ENCODE measurements at regions not wholly inside any gene's neighbourhood (a gene's known extent, or its start where the extent isn't known, plus 50 kb on each side); places are given as distances from the start of the nearest gene placed in this dataset.

- no peak for TF ChIP-seq MYC (IDR thresholded peaks at IDR 0.05; ENCODE audit: low read depth, low read length)
- H3K27me3 ChIP-seq (ENCODE audit: control insufficient read depth in 2 of 2, insufficient read depth in 2 of 2, low read length in 2 of 2) = no peaks in the 10 kb centered on the region
- peaks cover 2% of the 10 kb centered on the region for H3K4me1 ChIP-seq (ENCODE audit: control insufficient read depth, extremely low read depth, insufficient read depth, low read length)
- CTCF ChIA-PET = no interaction called here
- H3K9me3 ChIP-seq (replicated peaks; ENCODE audit: control insufficient read depth, insufficient read depth, low read length) = no peaks in the 10 kb centered on the region
- intact Hi-C loops (cut with micrococcal nuclease) (no loop called here), dilution Hi-C loops (cut with MboI; ENCODE audit: extremely low pct_ligation_motif_present, low sequenced_read_pairs) (no loop called here)
- DNase-seq (ENCODE audit: low read depth, low spot score) (no peak), FAIRE-seq (no peak)
- BruUV-seq (replicated peaks) = no TSS peak
- no peak overlapping the region for H3K4me3 ChIP-seq (replicated peaks in 1 of 3; ENCODE audit: insufficient read depth in 1 of 3, low read depth in 1 of 3, low read length in 3 of 3)
- no peak overlapping the region for H3K9ac ChIP-seq (replicated peaks; ENCODE audit: extremely low read depth, insufficient read depth, low read length)
- H3K4me2 ChIP-seq (ENCODE audit: insufficient read depth, low read length) = no peak overlapping the region
- no peak overlapping the region for H2AFZ ChIP-seq (ENCODE audit: low read depth, low read length)
- POLR2A ChIA-PET = no interaction called here
- H3K79me2 ChIP-seq (ENCODE audit: control insufficient read depth, insufficient read depth, low read length) = no peaks in the 10 kb centered on the region
- H3K27ac ChIP-seq (ENCODE audit: insufficient read depth, low read depth, low read length) = no peak overlapping the region
- no peaks in the 10 kb centered on the region for H4K20me1 ChIP-seq (replicated peaks; ENCODE audit: control insufficient read depth, extremely low read depth, insufficient read depth, low read length)
- no peaks in the 10 kb centered on the region for H3K36me3 ChIP-seq (ENCODE audit: control insufficient read depth in 2 of 2, extremely low read depth in 1 of 2, insufficient read depth in 2 of 2, low read length in 2 of 2)
- H3K9me1 ChIP-seq (replicated peaks; ENCODE audit: control insufficient read depth, extremely low read depth, insufficient read depth, low read length) = no peaks in the 10 kb centered on the region
Observed at GRCh38 chr11:27558401-27558800, 51.8 kb upstream of the LIN7C start.

- TF ChIP-seq CTCF (IDR thresholded peaks at IDR 0.05; ENCODE audit: extremely low read depth in 1 of 2, insufficient read depth in 1 of 2, low read depth in 1 of 2, low read length in 2 of 2) (no peak), JUN (IDR thresholded peaks at IDR 0.05; ENCODE audit: borderline replicate concordance, insufficient read depth, insufficient read length, low read depth) (no peak), MAX (IDR thresholded peaks at IDR 0.05; ENCODE audit: insufficient read depth, insufficient read length) (no peak), FOS (IDR thresholded peaks at IDR 0.05; ENCODE audit: borderline replicate concordance, insufficient read depth, low read length) (no peak), MYC (IDR thresholded peaks at IDR 0.05; ENCODE audit: low read depth, low read length) (no peak), EZH2 (IDR thresholded peaks at IDR 0.05; ENCODE audit: borderline replicate concordance, low read depth, low read length, severe bottlenecking) (no peak), POLR2A (IDR thresholded peaks at IDR 0.05; ENCODE audit: low read depth, low read length) (no peak), POLR2AphosphoS5 (IDR thresholded peaks at IDR 0.05; ENCODE audit: insufficient read depth, low read depth, low read length) (no peak), GATA2 (IDR thresholded peaks at IDR 0.05; ENCODE audit: insufficient read depth, insufficient read length, low read depth, low read length) (no peak)
- dilution Hi-C loops (cut with MboI; ENCODE audit: extremely low pct_ligation_motif_present, low sequenced_read_pairs) (no loop called here), intact Hi-C loops (cut with micrococcal nuclease) (no loop called here)
- Histone ChIP-seq H3K4me3 (replicated peaks in 1 of 3; ENCODE audit: insufficient read depth in 1 of 3, low read depth in 1 of 3, low read length in 3 of 3) (no peak overlapping the region), H4K20me1 (replicated peaks; ENCODE audit: control insufficient read depth, extremely low read depth, insufficient read depth, low read length) (no peaks in the 10 kb centered on the region), H3K27ac (ENCODE audit: insufficient read depth, low read depth, low read length) (no peak overlapping the region), H3K4me2 (ENCODE audit: insufficient read depth, low read length) (no peak overlapping the region), H3K27me3 (ENCODE audit: control insufficient read depth in 2 of 2, insufficient read depth in 2 of 2, low read length in 2 of 2) (no peaks in the 10 kb centered on the region), H2AFZ (ENCODE audit: low read depth, low read length) (no peak overlapping the region), H3K36me3 (ENCODE audit: control insufficient read depth in 2 of 2, extremely low read depth in 1 of 2, insufficient read depth in 2 of 2, low read length in 2 of 2) (no peaks in the 10 kb centered on the region), H3K9ac (replicated peaks; ENCODE audit: extremely low read depth, insufficient read depth, low read length) (no peak overlapping the region), H3K9me1 (replicated peaks; ENCODE audit: control insufficient read depth, extremely low read depth, insufficient read depth, low read length) (no peaks in the 10 kb centered on the region), H3K9me3 (replicated peaks; ENCODE audit: control insufficient read depth, insufficient read depth, low read length) (no peaks in the 10 kb centered on the region), H3K79me2 (ENCODE audit: control insufficient read depth, insufficient read depth, low read length) (no peaks in the 10 kb centered on the region), H3K4me1 (ENCODE audit: control insufficient read depth, extremely low read depth, insufficient read depth, low read length) (no peaks in the 10 kb centered on the region)
- ChIA-PET POLR2A (no interaction called here), CTCF (no interaction called here)
- no peak for FAIRE-seq
- BruUV-seq (replicated peaks) = no TSS peak
- no peak for DNase-seq (ENCODE audit: low read depth, low spot score)
Observed at GRCh38 chr11:27557226-27557625, 50.7 kb upstream of the LIN7C start.

All from endothelial cell of umbilical vein (primary cell).